Heart right ventricle (tissue), 16 donors: ENCODE measurements at regions not wholly inside any gene's neighbourhood (a gene's known extent, or its start where the extent isn't known, plus 50 kb on each side); places are given as distances from the start of the nearest gene placed in this dataset.

Source experiments
- ATAC-seq, 8 donors: fragments of 200-7000 bp; cut with Tn5 transposase; one replicate each; pipeline ENCODE4 v1.9.1; 2020; ENCODE audit warnings: mild to moderate bottlenecking in 8 of 8, moderate library complexity in 8 of 8, moderate number of reproducible peaks in 1 of 8
- DNase-seq, 2 donors: peaks; one replicate each; pipeline ENCODE4 v3.0.0-alpha.2; 2020
- H3K27ac ChIP-seq, 10 donors: fragments of 200-600 bp; sonication (generic) in 2 of 10; one replicate each; pipeline versions ENCODE4 v1.5.0 to v1.8.0; 2020 to 2022; ENCODE audit warnings: mild to moderate bottlenecking in 3 of 10
- H3K27me3 ChIP-seq, 7 donors: fragments of 200-600 bp; one replicate each; pipeline ENCODE4 v1.8.0; 2021 to 2022; ENCODE audit warnings: mild to moderate bottlenecking in 2 of 7
- H3K36me3 ChIP-seq, 9 donors: fragments of 200-600 bp; sonication (generic) in 1 of 9; one replicate each; pipeline versions ENCODE4 v1.5.0 to v1.8.0; 2020 to 2022; ENCODE audit warnings: mild to moderate bottlenecking in 2 of 9
- H3K4me1 ChIP-seq, 9 donors: fragments of 200-600 bp; sonication (generic) in 1 of 9; one replicate each; pipeline versions ENCODE4 v1.5.0 to v1.8.0; 2020 to 2022; ENCODE audit warnings: mild to moderate bottlenecking in 4 of 9
- H3K4me3 ChIP-seq, 10 donors: fragments of 200-600 bp; sonication (generic) in 2 of 10; one replicate each; pipeline versions ENCODE4 v1.5.0 to v1.8.0; 2020 to 2022; ENCODE audit warnings: mild to moderate bottlenecking in 7 of 10, moderate library complexity in 2 of 10
- H3K9me3 ChIP-seq, 11 donors: fragments of 200-600 bp in 10 of 11; sonication (generic) in 2 of 11; one replicate each; pipeline versions ENCODE4 v1.5.0 to v1.8.0; 2013 to 2022; ENCODE audit warnings: mild to moderate bottlenecking in 2 of 11, control low read depth in 1 of 11, moderate library complexity in 1 of 11
- CTCF ChIP-seq, 9 donors: fragments of 200-600 bp; sonication (generic) in 2 of 9; IDR thresholded peaks; one replicate each; pipeline versions ENCODE4 v1.5.0 to v1.8.0; 2021 to 2022; ENCODE audit warnings: antibody characterized with exemption in 9 of 9, mild to moderate bottlenecking in 5 of 9, moderate library complexity in 1 of 9
- WGBS, 2 donors: extraction: QIAGEN DNeasy Blood & Tissue Kit; methylation state at CpG; one replicate each; pipeline ENCODE4 v1.1.7; 2013; ENCODE audit warnings: inconsistent platforms in 1 of 2; 5-methylcytosine and 5-hydroxymethylcytosine counted together
- intact Hi-C, 10 donors: fragments of 100-400 bp; cut with DNase I; formaldehyde crosslinking; loops; one replicate each; pipeline versions ENCODE4 v1.11.1 to v1.14.2; 2022
- donor health status: Arrhythmogenic right ventricular cardiomyopathy.
- donor health status: ischemic (EF 13 %, LVEDD 7.1; RV severe dilation, severe dysfunction).
- donor health status: healthy with polysubstance abuse.
- donor health status: DM: no; HTN: yes; CAD: no.
- donor health status: DM: no; HTN: no; CAD: no.
- donor health status: ischemic (EF 25% LVEDD 6.9; RV normal size, moderate dysfunction).
- donor health status: ischemic (EF 25% LVEDD 5.7; RV mildly dilated, moderate dysfunction).
- donor health status: healthy.
- donor health status: DM: yes; HTN: yes; CAD: no.
- donor health status: Ischemic cardiomyopathy.
- donor health status: ischemic (EF 35%, LVEDD 5.7; RV mildly dilated, moderate dysfunction).
- donor health status: nonischemic (EF 11% LVEDD 7.7; RV severe dilation, severe dysfunction).
- donor health status: DM: yes; HTN: yes; CAD: no.
- donor health status: PGD.
- donor health status: ischemic (EF 29% LVEDD 5.4; RV normal size, mild dysfunction).
- donor health status: nonischemic (EF 23%, LVEDD 6.1; RV moderate dilation, normal function).

DNA sequence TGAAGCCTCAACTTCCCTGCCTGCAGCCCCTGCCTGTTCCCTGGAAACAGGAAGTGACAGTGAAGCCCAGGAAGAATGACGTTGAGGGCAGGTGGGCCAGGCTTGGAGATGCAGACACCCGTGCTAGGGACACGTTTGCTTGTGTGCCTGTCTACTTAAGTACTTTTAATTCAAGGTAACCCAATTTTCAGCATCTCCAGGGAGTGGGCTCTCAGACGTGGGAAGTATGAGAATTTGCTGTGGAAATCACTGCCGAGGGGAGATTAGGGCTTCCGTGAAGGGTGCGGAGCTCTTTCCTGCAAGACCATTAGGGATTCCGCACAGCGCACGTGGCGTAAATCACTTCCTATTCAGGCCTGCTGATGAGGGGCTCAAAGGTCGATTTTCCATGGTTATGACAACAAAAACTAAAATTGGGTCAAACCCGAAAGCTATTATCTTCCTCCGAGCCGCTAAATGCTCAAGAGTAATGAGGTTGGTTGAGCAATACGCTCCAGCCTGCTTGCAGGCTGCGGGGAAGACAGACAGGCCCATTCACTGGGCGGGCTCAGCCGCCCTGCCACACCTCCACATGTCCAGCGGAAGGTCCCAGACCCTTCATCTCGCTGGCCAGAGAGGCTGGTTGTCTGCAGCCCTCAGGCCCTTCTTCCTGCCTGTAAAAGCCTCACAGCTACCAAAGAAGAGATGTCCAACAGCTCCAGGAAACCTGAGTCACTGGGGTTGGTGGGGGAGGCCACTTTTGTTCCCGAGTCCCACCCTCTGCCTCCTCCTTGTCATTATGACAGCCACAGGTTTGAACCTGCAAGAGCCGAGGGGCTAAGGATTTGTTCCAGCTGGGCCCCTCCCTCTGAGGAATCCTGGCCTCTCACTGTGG lies 109.9 kb downstream of the RBFOX3 start:
- H3K36me3 ChIP-seq, result no peaks in the 10 kb centered on the region
- no peak overlapping the region for H3K4me3 ChIP-seq
- 39 to 40% methylated on average over 23 of the region's 23 CpGs for WGBS, 2 donors
- ATAC-seq, result no peak
- H3K27me3 ChIP-seq, result peaks cover 0 to 53% (median 39%) of the 10 kb centered on the region in 7 donors
- DNase-seq, result no peak
- no peak for TF ChIP-seq CTCF (IDR thresholded peaks at IDR 0.05)
- no peaks in the 10 kb centered on the region for H3K9me3 ChIP-seq
- H3K27ac ChIP-seq, result no peak overlapping the region
- H3K4me1 ChIP-seq, result no peaks in the 10 kb centered on the region
- intact Hi-C loops, result loop anchor here in 1 of 10 donors (10.0 kb wide), 1 partner anchor 64 kb away; no protein-coding TSS in a partner anchor

DNA sequence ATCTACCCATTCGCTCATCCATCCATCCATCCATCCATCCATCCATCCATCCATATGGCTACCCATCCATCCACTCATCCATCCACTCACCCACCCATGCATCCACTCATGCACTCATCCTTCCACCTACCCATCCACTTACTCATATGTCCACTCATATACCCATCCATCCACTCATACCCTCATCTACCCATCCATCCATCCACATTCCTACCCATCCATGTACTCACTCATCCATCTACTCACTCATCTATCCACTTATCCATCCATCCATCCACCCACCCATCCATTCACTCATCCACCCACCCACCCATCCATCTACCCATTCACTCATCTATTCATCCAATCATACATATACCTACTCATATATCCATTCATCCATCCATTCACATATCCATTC lies 112.0 kb downstream of the RBFOX3 start:
- Histone ChIP-seq H3K27me3 (peaks cover 0 to 45% (median 31%) of the 10 kb centered on the region in 7 donors), H3K27ac (no peak overlapping the region), H3K9me3 (no peaks in the 10 kb centered on the region), H3K4me1 (no peaks in the 10 kb centered on the region), H3K4me3 (no peak overlapping the region), H3K36me3 (no peaks in the 10 kb centered on the region)
- TF ChIP-seq CTCF (IDR thresholded peaks at IDR 0.05), result no peak
- intact Hi-C loops, result no loop called here
- DNase-seq (no peak), ATAC-seq (no peak)
- WGBS, 2 donors, result 0 to 3% methylated on average over 1 of the region's 1 CpG

GRCh38 chr17:79497777-79498348 lies 113.0 kb downstream of the RBFOX3 start:
- Histone ChIP-seq H3K9me3 (no peaks in the 10 kb centered on the region), H3K27ac (no peak overlapping the region), H3K36me3 (no peaks in the 10 kb centered on the region), H3K4me3 (no peak overlapping the region), H3K27me3 (peaks cover 0 to 36% (median 23%) of the 10 kb centered on the region in 7 donors), H3K4me1 (no peaks in the 10 kb centered on the region)
- intact Hi-C loops, result no loop called here
- ATAC-seq (no peak), DNase-seq (no peak)
- 84 to 90% methylated on average over 4 of the region's 4 CpGs for WGBS, 2 donors
- TF ChIP-seq CTCF (IDR thresholded peaks at IDR 0.05), result no peak

GRCh38 chr17:79496422-79497005 lies 114.3 kb downstream of the RBFOX3 start:
- H3K4me3 ChIP-seq, result no peak overlapping the region
- no peak for ATAC-seq
- H3K4me1 ChIP-seq, result no peaks in the 10 kb centered on the region
- H3K36me3 ChIP-seq, result no peaks in the 10 kb centered on the region
- no peaks in the 10 kb centered on the region for H3K9me3 ChIP-seq
- intact Hi-C loops, result no loop called here
- H3K27ac ChIP-seq, result no peak overlapping the region
- DNase-seq, result no peak
- 46 to 56% methylated on average over 13 of the region's 13 CpGs for WGBS, 2 donors
- no peak for TF ChIP-seq CTCF (IDR thresholded peaks at IDR 0.05)
- H3K27me3 ChIP-seq, result peaks cover 0 to 27% (median 21%) of the 10 kb centered on the region in 7 donors
